AG10803 (cell line): ENCODE measurements at regions not wholly inside any gene's neighbourhood (a gene's known extent, or its start where the extent isn't known, plus 50 kb on each side); places are given as distances from the start of the nearest gene placed in this dataset.

Source experiments
- DNase-seq: peaks from one replicate; pipeline ENCODE4 v3.0.0; 2010; ENCODE audit warnings: low read depth
- H3K4me3 ChIP-seq: 2 replicates; pipeline ENCODE4 v1.5.1; 2011; ENCODE audit warnings: mild to moderate bottlenecking, low read length, control low read depth
- CTCF ChIP-seq: conservative IDR thresholded peaks from 2 replicates; pipeline ENCODE4 v1.5.1; 2011; ENCODE audit warnings: mild to moderate bottlenecking, low read length, control low read depth, inconsistent platforms

- no peak for DNase-seq
- H3K4me3 ChIP-seq = no peak overlapping the region
- TF ChIP-seq CTCF = no peak
Measured at GRCh38 chr3:63168179-63168578, 109.9 kb upstream of the SYNPR start.

- no peak for TF ChIP-seq CTCF
- DNase-seq = no peak
- no peak overlapping the region for H3K4me3 ChIP-seq
Measured at GRCh38 chr3:63179862-63180522, 98.1 kb upstream of the SYNPR start.

- no peak for TF ChIP-seq CTCF
- DNase-seq = no peak
- H3K4me3 ChIP-seq = no peak overlapping the region
Measured at GRCh38 chr3:63192248-63192647, 85.9 kb upstream of the SYNPR start.

GRCh38 chr3:63193647-63194046 lies 84.5 kb upstream of the SYNPR start:
- TF ChIP-seq CTCF = peak; percentile 70
- DNase-seq = peak; percentile 38
- no peak overlapping the region for H3K4me3 ChIP-seq

- H3K4me3 ChIP-seq = no peak overlapping the region
- DNase-seq = no peak
- no peak for TF ChIP-seq CTCF
Measured at GRCh38 chr3:63199606-63200005, 78.5 kb upstream of the SYNPR start.

GRCh38 chr3:63202529-63202928 lies 75.6 kb upstream of the SYNPR start:
- H3K4me3 ChIP-seq = no peak overlapping the region
- TF ChIP-seq CTCF = no peak
- DNase-seq = no peak

GRCh38 chr3:63207066-63207590 lies 71.0 kb upstream of the SYNPR start:
- H3K4me3 ChIP-seq = no peak overlapping the region
- no peak for DNase-seq
- TF ChIP-seq CTCF = no peak
